ENCODE measurements at regions not wholly inside any gene's neighbourhood (a gene's known extent, or its start where the extent isn't known, plus 50 kb on each side); places are given as distances from the start of the nearest gene placed in this dataset.
A peak's percentile ranks its signal among the peaks of the same experiment; 100 is the strongest.

DNA sequence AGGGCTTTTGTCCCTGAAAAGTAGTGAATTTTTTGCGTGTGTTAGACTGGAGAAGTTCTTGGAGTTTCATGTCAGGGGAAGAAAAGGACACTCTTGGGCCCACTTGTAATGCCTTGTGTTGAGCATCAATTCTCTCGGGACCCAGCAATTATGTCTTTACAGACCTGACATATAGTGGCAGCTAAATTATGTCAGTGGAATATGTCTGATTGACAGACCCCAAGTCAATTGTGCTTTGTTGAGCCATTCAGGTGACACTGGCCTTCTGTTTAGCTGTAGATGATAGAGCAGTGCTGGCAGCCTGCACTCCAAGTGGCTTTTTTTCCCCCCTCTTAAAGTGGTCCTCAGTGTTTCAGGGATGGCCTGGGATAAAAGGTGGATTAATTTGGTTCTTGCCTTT, 112.1 kb upstream of the AGBL1 start:
- no peak for DNase-seq
- in situ Hi-C loops (cut with MboI; ENCODE audit: low pct_unique_long_range_greater_than_20kb, low sequenced_read_pairs), result no loop called here

DNA sequence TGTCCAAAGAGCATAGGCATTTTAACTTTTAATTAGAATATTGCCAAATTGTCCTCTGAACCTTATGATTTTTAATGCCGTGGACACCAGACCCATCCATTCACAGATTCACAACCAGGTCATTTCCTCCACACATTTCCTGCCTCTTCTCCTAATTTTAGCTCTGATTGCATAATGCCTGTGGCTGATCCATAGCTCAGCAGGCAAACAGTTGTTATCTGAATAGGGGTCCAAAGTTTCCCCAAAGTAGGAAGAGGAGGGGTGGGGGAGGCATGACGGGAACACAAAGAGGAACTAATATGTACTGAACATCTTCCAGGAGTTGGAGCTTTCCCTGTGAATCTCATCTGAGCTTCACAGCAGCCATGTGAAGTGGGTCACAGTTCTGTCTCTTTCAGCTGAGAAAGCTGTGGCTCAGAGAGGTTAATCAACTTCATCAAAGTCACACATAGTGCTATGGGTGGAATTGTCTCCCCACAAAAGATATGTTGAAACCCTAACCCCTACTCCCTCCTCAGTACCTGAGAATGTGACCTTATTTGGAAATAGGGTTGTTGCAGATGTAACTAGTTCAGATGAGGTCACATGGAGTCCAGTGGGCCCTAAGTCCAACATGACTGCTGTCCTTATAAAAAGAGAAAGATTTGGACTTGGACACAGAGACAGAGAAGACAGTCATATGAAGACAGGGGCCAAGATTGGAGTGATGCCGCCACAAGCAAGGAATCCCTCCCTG, 106.7 kb upstream of the AGBL1 start:
- DNase-seq, result no peak
- in situ Hi-C loops (cut with MboI; ENCODE audit: low pct_unique_long_range_greater_than_20kb, low sequenced_read_pairs), result no loop called here

DNA sequence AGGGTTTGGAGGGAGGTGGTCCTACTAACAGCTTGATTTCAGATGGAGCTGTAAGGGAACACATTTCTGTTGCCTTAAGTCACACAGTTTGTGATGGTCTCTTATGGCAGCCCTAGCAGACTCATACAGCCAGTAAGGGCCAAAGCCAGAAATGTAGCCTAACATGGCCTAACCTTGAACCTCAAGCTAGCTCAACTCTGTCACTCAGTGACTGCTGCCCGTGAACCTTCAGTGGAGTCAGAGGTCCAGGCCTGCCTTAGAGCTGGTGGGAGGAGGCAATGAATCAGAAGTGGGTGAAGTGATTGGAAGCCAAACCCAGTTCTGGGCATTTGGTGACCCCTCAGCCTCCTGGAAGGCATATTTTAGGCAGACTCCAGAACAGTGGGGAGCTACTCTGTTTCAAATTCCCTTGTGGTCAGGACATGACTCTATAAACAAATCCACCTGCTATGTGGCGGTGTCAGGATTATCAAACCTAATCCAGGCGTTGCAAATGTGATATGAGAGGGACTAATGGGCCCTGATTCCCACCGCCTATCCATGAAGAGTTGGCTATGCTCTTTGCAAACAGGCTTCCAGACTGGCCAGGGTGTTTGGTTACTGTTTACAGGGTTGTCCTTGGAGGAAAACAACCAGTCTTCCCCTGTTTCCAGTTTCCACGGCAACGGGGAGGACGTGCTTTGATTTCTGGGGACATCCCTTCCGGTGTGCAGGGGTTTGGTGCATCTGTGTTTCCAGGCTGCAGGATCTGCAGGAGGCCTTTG, 105.9 kb upstream of the AGBL1 start:
- in situ Hi-C loops (cut with MboI; ENCODE audit: low pct_unique_long_range_greater_than_20kb, low sequenced_read_pairs), result no loop called here
- DNase-seq, result no peak

DNA sequence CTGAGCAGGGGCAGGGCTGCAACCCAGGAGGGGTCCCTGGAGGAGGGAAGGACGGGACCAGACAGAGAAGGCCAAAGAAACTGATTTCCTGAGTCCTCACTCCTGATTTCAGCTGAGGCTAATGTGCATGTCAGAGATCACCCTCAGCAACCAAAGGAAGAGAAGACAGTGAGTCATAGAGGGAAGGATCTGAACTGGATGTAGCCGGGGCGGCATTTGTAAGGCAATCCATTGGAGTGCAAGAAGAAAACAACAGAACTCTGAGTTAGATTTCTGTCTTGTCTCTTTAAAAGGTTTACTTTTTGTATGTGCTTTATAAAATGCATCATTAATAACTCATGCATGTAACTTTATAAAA, 105.3 kb upstream of the AGBL1 start:
- in situ Hi-C loops (cut with MboI; ENCODE audit: low pct_unique_long_range_greater_than_20kb, low sequenced_read_pairs), result no loop called here
- DNase-seq, result no peak

DNA sequence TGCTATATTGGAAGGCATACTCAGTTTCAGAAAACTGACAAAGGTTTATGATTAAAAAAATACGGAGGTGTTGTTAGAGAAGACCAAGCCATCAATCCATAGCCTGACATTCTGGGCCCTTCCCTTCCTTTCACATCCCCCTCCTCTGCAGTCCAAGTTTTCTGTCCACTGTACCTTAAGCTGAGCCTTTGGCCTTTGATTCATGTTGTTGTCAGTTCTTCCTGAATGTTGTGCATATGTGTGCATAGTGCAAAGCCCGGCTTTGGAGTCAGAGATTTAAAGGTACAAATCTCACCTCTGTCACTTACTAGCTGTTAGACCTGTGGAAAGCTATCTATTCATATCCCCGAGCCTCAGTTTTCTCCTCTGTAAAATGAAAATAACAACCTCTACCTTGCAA, 104.9 kb upstream of the AGBL1 start:
- in situ Hi-C loops (cut with MboI; ENCODE audit: low pct_unique_long_range_greater_than_20kb, low sequenced_read_pairs), result no loop called here
- DNase-seq, result no peak

DNA sequence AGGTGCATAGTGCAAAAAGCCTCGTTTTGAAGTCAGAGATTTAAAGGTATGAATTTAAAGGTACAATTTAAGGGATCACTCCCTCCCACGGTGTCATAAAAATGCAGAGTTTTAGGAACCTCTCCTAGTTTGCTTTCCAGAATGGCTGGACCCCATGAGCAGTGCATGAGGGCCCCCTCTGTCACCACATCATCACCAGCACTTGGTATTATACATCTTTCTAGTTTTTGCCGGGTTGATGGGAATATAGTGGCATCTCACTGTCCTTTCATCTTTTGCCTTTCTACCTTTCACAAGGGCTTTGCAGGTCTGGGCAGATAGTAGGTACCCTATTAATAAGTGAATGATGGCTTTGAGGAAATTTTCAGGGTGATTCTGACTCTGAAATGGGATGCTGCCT, 103.6 kb upstream of the AGBL1 start:
- DNase-seq, result no peak
- in situ Hi-C loops (cut with MboI; ENCODE audit: low pct_unique_long_range_greater_than_20kb, low sequenced_read_pairs), result no loop called here

DNA sequence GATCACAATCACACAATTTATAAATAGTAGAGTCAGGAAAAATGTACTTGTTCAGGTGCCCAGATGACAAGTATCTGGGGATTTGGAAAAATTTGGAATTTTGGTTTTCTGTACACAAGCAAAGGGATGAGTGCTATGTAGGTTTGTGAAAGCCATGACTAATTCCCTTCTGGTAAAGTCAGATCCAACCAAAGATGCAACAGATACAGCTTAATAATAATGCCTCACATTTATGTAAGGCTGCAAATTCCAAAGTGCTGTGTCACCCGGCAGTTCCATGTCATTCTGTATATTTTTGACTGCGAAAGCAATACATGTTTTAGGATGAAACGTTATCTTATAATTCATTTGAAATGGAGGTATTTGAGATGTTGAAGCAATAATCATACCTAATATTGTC, 102.7 kb upstream of the AGBL1 start:
- in situ Hi-C loops (cut with MboI; ENCODE audit: low pct_unique_long_range_greater_than_20kb, low sequenced_read_pairs), result no loop called here

DNA sequence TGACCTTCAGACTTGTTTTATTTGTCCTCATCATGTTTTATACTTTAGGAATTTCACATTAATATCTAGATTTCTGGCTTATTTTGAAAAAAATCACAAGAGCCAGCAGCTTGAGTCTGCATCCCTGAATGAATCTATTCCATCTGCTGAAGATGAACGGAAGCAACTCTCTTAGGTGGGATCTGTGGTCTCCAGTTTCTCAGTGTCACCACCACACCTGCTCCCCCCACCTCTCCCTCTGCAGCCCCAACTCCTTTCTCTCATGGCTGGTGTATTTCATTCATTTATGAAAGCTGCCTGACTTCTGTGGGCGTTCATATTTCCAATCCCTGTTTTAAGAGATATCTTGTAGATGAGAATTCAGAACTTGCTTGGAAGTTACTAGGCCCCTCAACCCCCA, 102.1 kb upstream of the AGBL1 start:
- in situ Hi-C loops (cut with MboI; ENCODE audit: low pct_unique_long_range_greater_than_20kb, low sequenced_read_pairs), result no loop called here
- no peak for DNase-seq

More for the DNA sequence above, 102.7 kb upstream of the AGBL1 start:
- no peak for DNase-seq

DNA sequence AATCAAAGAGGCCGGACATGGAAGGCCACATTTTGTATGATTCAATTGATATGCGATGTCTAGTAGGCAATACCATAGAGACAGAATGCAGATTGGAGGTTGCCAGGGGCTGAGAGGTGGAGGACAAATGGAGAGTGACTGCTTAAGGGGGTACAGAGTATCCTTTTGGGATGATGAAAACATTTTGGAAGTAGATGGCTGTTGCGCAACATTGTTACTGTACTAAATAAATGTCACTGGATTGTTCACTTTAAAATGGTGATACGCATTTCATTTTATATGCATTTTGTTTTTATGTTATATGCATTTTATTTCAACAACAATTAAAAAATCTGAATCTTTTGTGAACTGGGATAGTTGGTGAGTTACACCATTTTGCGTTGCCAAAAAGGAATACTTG, 99.7 kb upstream of the AGBL1 start:
- in situ Hi-C loops (cut with MboI; ENCODE audit: low pct_unique_long_range_greater_than_20kb, low sequenced_read_pairs), result no loop called here
- DNase-seq, result no peak

DNA sequence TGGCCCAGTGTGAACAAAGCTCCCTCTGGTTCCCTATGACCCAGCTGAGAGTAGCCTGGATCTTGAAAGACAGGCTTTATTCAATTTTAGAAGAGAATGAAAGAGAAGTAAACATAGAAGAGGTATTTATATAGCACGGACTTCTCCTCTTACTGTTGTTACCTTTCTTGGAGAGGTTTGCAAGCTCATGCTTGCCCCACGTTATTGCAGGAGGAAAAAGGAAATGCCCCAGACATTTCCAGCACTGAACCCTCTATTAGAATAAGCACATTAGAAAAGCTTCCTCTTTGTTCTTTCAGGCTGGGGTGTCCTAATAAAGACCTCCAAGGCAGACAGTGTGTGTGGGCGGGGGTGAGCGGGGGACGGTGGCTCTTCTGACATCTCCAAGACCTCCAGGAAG, 98.7 kb upstream of the AGBL1 start:
- in situ Hi-C loops (cut with MboI; ENCODE audit: low pct_unique_long_range_greater_than_20kb, low sequenced_read_pairs), result no loop called here
- DNase-seq, result no peak

DNA sequence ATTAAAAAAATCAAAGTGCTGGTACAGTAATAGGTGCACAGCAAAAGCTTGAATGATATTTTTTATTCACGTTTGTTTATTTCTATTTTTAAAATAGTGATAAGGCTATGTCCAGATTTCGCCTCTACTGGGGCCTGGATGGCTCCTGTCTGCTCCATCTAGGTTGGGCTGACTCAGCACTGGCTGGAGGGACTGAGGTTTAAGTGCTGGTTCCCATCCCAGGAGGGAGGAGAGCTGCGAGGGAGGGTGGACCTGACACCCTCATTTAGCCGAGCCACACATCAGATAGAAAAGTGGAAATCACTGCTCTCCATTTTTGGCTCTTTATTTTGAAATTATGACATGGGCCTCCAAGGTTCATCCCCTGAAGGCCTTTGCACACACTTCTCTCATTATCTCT, 95.4 kb upstream of the AGBL1 start:
- in situ Hi-C loops (cut with MboI; ENCODE audit: low pct_unique_long_range_greater_than_20kb, low sequenced_read_pairs), result no loop called here
- no peak for DNase-seq

DNA sequence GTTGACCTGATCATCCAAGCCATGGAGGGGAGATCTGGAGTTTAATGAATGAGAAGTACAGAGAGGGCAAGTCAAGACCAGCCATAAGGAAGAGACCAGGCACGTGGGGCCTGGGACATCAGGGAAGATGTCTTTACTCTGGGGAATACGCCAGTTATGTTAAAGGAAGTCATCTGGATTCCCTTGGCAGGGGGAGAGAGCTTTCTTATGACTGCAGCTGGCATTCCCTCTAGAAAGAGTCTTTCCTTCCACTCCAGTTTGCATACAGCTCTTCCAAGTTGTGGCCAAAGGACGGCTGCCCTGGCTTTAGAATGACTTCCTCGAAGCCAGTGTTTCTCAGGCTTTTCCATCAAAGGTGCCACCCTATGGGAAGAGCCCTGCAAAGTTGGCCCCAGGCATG, 93.6 kb upstream of the AGBL1 start:
- in situ Hi-C loops (cut with MboI; ENCODE audit: low pct_unique_long_range_greater_than_20kb, low sequenced_read_pairs), result no loop called here

DNA sequence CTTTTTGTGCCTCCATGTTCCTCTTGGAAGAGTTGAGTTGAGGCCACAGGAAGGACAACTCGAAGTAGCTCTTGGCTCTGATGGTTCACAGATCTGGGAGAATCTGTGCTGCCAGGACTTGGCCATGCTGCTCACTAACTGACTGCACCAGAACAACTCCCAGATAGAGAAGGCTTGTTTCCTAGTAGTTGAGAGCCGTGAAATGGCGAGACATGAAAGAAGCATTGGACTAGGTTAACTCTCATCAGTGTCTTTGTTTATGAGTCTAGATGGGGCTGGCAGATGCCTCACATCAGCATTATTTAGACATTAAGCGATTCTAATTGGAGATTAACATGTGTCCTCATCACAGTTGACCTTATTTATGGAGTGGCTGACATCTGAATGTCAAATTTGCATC, 92.9 kb upstream of the AGBL1 start:
- in situ Hi-C loops (cut with MboI; ENCODE audit: low pct_unique_long_range_greater_than_20kb, low sequenced_read_pairs), result no loop called here
- no peak for DNase-seq

More for the DNA sequence above, 93.6 kb upstream of the AGBL1 start:
- no peak for DNase-seq

DNA sequence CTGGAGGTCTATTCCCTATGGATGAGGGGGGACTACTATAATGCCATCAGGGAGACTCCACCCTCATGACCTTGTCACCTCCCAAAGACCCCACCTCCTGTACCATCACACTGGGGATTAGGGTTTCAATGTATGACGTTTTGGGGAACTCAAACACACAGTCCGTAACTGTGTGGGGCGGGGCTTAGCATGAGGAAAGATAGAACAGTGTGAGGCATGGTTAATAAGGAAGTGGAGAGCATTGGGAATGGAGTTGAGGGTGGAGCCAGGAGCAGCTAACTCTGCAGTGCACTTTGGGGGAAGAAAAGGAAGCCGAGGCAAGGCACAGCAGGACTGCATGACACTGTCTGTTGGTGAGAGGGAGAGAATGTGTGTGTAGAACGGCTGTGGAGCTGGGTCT, 90.9 kb upstream of the AGBL1 start:
- in situ Hi-C loops (cut with MboI; ENCODE audit: low pct_unique_long_range_greater_than_20kb, low sequenced_read_pairs), result no loop called here
- peak; percentile 31 for DNase-seq

DNA sequence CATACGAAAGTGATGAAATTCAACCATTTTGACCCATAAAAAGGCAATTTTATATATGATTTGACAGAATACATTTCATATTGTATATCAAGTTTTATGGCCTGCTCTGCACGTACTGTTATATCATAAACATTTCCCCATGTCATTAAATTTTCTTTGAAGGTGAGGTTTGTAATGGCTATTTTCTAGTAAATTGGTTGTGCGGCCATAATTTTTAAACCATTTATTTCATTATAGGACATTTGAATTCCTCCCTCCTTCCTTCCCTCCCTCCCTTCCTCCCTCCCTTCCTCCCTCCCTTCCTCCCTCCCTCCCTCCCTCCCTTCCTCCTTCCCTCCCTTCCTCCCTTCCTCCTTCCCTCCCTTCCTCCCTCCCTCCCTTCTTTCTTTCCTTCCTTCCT, 87.4 kb upstream of the AGBL1 start:
- DNase-seq, result no peak
- in situ Hi-C loops (cut with MboI; ENCODE audit: low pct_unique_long_range_greater_than_20kb, low sequenced_read_pairs), result no loop called here

DNA sequence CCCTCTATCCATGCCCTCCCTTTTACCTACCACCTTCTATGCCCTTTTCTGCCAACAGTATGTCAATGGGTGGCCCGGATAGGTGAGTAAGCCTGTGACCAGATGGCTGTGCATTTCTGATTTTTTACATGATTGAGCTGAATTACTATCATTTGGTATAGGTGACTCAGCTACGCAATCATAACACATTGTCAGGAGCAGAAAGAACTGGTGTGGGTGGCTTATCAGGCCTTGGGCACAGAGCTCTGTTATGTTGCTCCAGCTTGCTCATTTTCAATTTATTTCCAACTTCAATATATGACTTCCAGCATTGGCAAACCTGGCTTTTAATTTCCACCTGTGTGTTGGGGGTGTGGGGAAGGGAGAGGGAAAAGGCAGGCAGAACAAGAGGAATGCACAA, 86.6 kb upstream of the AGBL1 start:
- in situ Hi-C loops (cut with MboI; ENCODE audit: low pct_unique_long_range_greater_than_20kb, low sequenced_read_pairs), result no loop called here
- no peak for DNase-seq

DNA sequence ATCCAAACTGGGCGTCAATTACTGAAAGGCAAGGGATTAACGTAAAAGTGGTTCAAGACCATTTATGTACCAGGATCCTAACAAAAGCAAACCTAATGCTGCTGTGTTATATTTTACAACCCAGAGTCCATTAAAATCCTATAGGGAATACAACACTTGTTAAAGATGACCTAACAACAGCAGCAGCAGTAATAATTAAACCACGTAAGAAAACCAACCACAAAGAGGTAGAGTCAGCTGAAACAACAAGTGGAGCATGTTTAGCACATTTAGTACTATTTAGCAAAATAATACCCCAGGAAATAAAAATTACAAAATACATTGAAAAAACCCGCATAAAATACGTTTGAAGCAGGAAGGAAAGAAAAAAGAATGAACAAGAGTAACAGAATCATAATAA, 82.1 kb upstream of the AGBL1 start:
- no peak for DNase-seq

DNA sequence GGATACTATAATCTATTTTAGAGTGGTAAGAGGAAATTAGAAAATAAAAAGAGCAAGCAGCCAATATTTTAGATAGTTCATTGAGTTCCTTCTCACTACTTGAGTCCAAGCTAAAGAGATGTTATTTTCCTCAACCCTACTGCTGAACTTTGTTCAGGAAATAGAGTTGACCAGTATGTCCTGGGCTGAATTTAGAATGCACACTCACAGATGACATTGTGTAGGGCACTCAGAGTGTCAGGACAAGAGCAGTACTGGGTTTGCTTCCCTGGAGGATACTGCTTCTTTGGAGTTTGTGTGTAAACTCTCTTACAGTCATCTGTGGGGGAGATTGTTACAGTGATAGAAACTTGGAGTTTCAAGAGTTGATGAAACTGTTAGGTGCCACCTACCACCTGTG, 80.0 kb upstream of the AGBL1 start:
- DNase-seq, result no peak
- in situ Hi-C loops (cut with MboI; ENCODE audit: low pct_unique_long_range_greater_than_20kb, low sequenced_read_pairs), result no loop called here

More for the DNA sequence above, 82.1 kb upstream of the AGBL1 start:
- in situ Hi-C loops (cut with MboI; ENCODE audit: low pct_unique_long_range_greater_than_20kb, low sequenced_read_pairs), result no loop called here

DNA sequence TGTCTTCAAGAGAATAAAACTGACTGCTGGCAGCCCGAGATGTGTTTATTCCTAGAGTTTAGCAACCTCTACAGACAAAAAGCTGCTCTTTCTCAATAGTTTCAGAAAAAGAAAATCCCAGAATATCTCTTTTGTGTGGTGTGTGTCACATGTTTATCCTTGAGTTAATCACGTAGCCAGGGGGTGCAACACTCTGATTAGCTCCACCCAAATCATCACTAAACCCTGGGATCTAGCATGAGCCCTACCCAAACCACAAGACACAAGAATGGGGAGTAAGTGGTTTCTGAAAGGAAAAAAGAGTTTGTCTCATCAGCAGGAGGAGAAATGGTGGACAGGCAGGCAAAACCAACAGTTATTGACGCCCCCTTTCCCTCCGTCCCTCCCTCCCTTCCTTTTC, 78.5 kb upstream of the AGBL1 start:
- DNase-seq, result no peak

DNA sequence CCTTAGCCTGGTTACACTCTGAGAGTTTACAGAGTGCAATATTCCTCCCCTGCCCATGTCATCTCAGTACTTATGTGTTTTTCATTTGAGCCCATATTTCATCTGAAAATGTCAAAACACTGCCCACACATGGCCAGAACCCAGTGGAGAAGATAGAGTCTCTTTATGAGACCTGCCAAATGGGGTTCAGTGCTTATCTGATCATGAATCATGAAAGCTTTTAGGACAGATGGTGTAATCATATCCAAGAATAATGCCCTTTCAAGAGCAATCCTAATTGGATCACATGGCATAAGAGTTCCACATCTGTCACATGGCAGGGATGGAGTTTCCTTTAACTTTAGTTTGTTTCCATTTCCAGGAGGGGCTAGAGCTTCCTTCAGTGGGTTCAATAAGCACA, 77.2 kb upstream of the AGBL1 start:
- in situ Hi-C loops (cut with MboI; ENCODE audit: low pct_unique_long_range_greater_than_20kb, low sequenced_read_pairs), result no loop called here
- no peak for DNase-seq

More for the DNA sequence above, 78.5 kb upstream of the AGBL1 start:
- in situ Hi-C loops (cut with MboI; ENCODE audit: low pct_unique_long_range_greater_than_20kb, low sequenced_read_pairs), result no loop called here

DNA sequence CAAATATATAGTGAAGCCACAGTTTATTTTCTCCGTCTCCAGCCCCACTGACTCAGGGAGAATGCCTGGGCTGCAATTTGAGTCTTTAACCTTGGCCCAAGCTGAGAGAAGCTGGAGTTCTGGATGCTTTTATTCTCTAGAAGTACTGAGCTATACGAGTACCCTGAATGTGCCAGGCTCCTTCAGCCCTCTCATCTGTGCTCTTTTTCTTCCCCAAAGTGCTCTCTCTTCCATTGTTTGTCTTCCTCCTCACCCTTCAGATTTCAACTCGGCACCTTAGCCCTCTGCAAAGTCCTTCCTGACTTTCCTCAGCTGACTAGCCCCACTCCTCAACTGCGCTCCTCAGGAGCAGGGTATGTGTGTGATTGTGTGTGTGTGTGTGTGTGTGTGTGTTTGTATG, 75.6 kb upstream of the AGBL1 start:
- in situ Hi-C loops (cut with MboI; ENCODE audit: low pct_unique_long_range_greater_than_20kb, low sequenced_read_pairs), result no loop called here
- no peak for DNase-seq
